OCI-LY1 (cell line): ENCODE measurements at regions not wholly inside any gene's neighbourhood (a gene's known extent, or its start where the extent isn't known, plus 50 kb on each side); places are given as distances from the start of the nearest gene placed in this dataset.

Experiments
- H2AFZ ChIP-seq: fragments of 200-600 bp; sonication (generic), shearing (Covaris generic); 2 replicates; pipeline ENCODE4 v1.6.0; 2014; ENCODE audit warnings: antibody characterized with exemption, mild to moderate bottlenecking, low read length
- H3F3A ChIP-seq: fragments of 200-600 bp; sonication (generic), shearing (Covaris generic); 2 replicates; pipeline ENCODE4 v1.6.0; 2014; ENCODE audit warnings: mild to moderate bottlenecking, antibody characterized with exemption, low read length, moderate library complexity; ENCODE audit not compliant: insufficient read depth
- H3K27ac ChIP-seq: fragments of 200-600 bp; sonication (generic); 2 replicates; pipeline ENCODE4 v1.5.1; 2014; ENCODE audit warnings: low read length, mixed run types, mild to moderate bottlenecking, low read depth; ENCODE audit not compliant: poor library complexity, severe bottlenecking
- H3K27me3 ChIP-seq: fragments of 200-600 bp; sonication (generic); 2 replicates; pipeline ENCODE4 v1.6.0; 2014; ENCODE audit warnings: antibody characterized with exemption, mild to moderate bottlenecking, low read length, moderate library complexity; ENCODE audit not compliant: insufficient read depth
- H3K36me3 ChIP-seq: fragments of 200-600 bp; sonication (generic); 2 replicates; pipeline ENCODE4 v1.6.1; 2014; ENCODE audit warnings: mild to moderate bottlenecking, antibody characterized with exemption, low read length, moderate library complexity, mixed read lengths; ENCODE audit not compliant: insufficient read depth
- H3K4me1 ChIP-seq: fragments of 200-600 bp; sonication (generic); 2 replicates; pipeline ENCODE4 v1.5.1; 2014; ENCODE audit warnings: mild to moderate bottlenecking, low read length, moderate library complexity; ENCODE audit not compliant: insufficient read depth, severe bottlenecking
- H3K4me2 ChIP-seq: fragments of 200-600 bp; sonication (generic), shearing (Covaris generic); 2 replicates; pipeline ENCODE4 v1.6.1; 2014; ENCODE audit warnings: low read length
- H3K4me3 ChIP-seq: fragments of 200-600 bp; sonication (generic); 2 replicates; pipeline ENCODE4 v1.5.1; 2014; ENCODE audit warnings: low read length, low read depth, mild to moderate bottlenecking, mixed read lengths; ENCODE audit not compliant: poor library complexity, severe bottlenecking
- H3K79me2 ChIP-seq: fragments of 200-600 bp; shearing (Covaris generic); 2 replicates; pipeline ENCODE4 v1.6.1; 2016; ENCODE audit warnings: mixed run types, low read length, mixed read lengths; ENCODE audit not compliant: insufficient read depth
- H3K9ac ChIP-seq: fragments of 200-600 bp; sonication (generic), shearing (Covaris generic); 2 replicates; pipeline ENCODE4 v1.6.1; 2014; ENCODE audit warnings: mild to moderate bottlenecking, low read length, mixed read lengths
- H3K9me2 ChIP-seq: fragments of 200-600 bp; sonication (generic), shearing (Covaris generic); 2 replicates; pipeline ENCODE4 v1.6.1; 2014; ENCODE audit warnings: low read depth, mild to moderate bottlenecking, low read length, mixed read lengths
- H3K9me3 ChIP-seq: fragments of 200-600 bp; shearing (Covaris generic); 2 replicates; pipeline ENCODE4 v1.6.1; 2014; ENCODE audit warnings: low read length, mixed read lengths
- H4K20me1 ChIP-seq: fragments of 200-600 bp; sonication (generic), shearing (Covaris generic); 2 replicates; pipeline ENCODE4 v1.6.0; 2016; ENCODE audit warnings: mild to moderate bottlenecking, low read length; ENCODE audit not compliant: insufficient read depth
- CTCF ChIP-seq: fragments of 200-600 bp; sonication (generic), shearing (Covaris generic); IDR thresholded peaks from 2 replicates; pipeline ENCODE4 v1.5.1; 2017; ENCODE audit warnings: mild to moderate bottlenecking, antibody characterized with exemption, low read length, moderate library complexity, mixed read lengths
- EZH2 ChIP-seq: fragments of 200-600 bp; sonication (generic), shearing (Covaris generic); IDR thresholded peaks from 2 replicates; pipeline ENCODE4 v1.8.0; 2017; ENCODE audit warnings: borderline replicate concordance, mixed run types, mild to moderate bottlenecking, antibody characterized with exemption, low read length, moderate library complexity, mixed read lengths

DNA sequence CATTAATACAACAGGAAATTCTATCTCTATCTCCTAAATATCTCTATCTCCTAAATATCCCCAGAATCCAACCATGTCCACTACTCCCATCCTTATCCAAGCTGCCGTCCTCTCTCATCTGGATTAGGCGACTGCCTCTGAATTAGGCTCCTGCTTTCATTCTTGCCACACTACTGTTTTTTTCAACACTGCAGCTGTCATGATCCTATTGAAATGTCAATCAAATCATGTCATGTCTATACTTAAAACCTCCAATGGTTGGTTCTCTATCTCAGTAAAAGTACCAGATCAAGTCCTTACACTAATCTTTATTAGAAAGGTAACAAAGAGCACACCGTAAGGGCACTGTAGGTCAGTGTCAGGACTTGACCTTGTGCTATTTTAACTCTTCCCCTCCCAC lies 82.0 kb upstream of the NFIA start:
- no peaks in the 10 kb centered on the region for H3F3A ChIP-seq
- H3K27ac ChIP-seq: no peak overlapping the region
- H3K9me2 ChIP-seq: no peaks in the 10 kb centered on the region
- H3K4me2 ChIP-seq: no peak overlapping the region
- H3K9me3 ChIP-seq: no peaks in the 10 kb centered on the region
- H2AFZ ChIP-seq: no peak overlapping the region
- H3K4me3 ChIP-seq: no peak overlapping the region
- H4K20me1 ChIP-seq: no peaks in the 10 kb centered on the region
- no peak overlapping the region for H3K9ac ChIP-seq
- H3K4me1 ChIP-seq: no peaks in the 10 kb centered on the region
- no peaks in the 10 kb centered on the region for H3K27me3 ChIP-seq
- no peaks in the 10 kb centered on the region for H3K36me3 ChIP-seq
- TF ChIP-seq CTCF: no peak
- H3K79me2 ChIP-seq: no peaks in the 10 kb centered on the region

GRCh38 chr1:60998786-60999185 lies 83.6 kb upstream of the NFIA start:
- no peak for TF ChIP-seq EZH2
- no peak for TF ChIP-seq CTCF
- Histone ChIP-seq H4K20me1 (no peaks in the 10 kb centered on the region), H3K4me1 (no peaks in the 10 kb centered on the region), H3K4me3 (no peak overlapping the region), H3K27me3 (no peaks in the 10 kb centered on the region), H3K36me3 (no peaks in the 10 kb centered on the region), H3K9me2 (no peaks in the 10 kb centered on the region), H3K9me3 (no peaks in the 10 kb centered on the region), H3K27ac (no peak overlapping the region), H2AFZ (no peak overlapping the region), H3K9ac (no peak overlapping the region), H3K79me2 (no peaks in the 10 kb centered on the region), H3F3A (no peaks in the 10 kb centered on the region), H3K4me2 (no peak overlapping the region)

DNA sequence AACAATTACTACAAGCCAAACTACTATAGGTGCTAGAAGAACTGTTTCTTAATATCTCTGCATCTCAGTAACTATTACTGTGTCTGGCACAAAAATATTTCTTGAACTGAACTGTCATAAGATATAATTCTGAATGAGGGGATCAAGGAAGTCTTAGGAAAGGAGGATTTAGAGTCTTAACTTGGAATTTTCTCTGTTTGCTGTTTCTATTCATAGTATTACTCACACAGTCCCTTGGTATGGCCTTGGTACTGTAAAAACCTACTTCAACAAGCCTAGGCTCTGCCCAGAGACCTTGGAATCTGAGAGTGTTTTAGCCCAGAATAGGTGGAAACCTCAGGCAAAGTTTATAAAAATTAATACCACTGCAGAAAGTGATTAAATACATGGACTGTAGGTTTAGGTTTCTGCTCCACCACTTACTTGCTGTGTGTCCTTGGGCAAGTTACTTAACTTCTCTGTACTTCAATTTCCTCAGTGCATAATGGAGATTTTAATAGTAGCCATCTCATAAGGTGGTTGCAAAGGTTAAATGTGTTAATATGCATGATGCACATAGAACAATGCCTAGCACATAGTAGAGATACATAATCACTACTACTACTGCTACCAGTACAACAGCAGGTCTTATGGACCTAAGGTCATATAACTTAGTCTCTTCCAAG lies 87.4 kb upstream of the NFIA start:
- Histone ChIP-seq H3K4me1 (no peaks in the 10 kb centered on the region), H3K4me2 (no peak overlapping the region), H3K27ac (no peak overlapping the region), H3K79me2 (no peaks in the 10 kb centered on the region), H3K9ac (no peak overlapping the region), H3K27me3 (no peaks in the 10 kb centered on the region), H4K20me1 (no peaks in the 10 kb centered on the region), H3K9me3 (no peaks in the 10 kb centered on the region), H3K4me3 (no peak overlapping the region), H3F3A (no peaks in the 10 kb centered on the region), H3K36me3 (no peaks in the 10 kb centered on the region), H3K9me2 (no peaks in the 10 kb centered on the region), H2AFZ (no peak overlapping the region)
- no peak for TF ChIP-seq EZH2
- no peak for TF ChIP-seq CTCF
